ENCODE measurements at regions not wholly inside any gene's neighbourhood (a gene's known extent, or its start where the extent isn't known, plus 50 kb on each side); places are given as distances from the start of the nearest gene placed in this dataset.

DNA sequence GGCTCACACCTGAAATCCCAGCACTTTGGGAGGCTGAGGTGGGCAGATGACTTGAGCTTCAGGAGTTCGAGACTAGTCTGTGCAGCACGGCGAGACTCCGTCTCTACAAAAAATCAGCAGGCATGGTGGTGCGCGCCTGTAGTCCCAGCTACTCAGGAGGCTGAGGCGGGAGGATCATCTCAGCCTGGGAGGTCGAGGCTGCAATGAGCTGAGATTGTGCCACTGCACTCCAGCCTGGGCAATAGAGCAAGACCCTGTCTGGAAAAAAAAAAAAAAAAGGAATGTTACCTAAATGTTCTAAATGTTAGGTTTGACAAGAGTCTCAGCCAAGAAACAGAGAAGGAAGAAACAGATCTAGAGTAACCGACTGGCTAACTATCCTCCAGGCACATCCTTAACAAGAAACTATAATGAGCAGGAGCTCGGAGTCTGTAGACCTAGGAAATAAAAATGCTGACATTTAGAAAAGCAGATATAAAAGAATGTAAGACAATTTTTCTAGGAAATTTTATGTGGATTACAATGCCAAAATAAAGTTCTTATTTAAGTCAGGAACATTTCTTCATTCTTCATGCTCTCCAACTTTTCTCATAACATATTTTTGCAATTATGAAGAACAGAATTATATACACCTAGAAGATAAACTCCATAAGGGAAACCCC, 166.6 kb upstream of the TBCA start:
- Histone ChIP-seq H3K4me3 (ENCODE audit: control insufficient read depth in 2 of 3, extremely low read depth in 1 of 3, insufficient read depth in 2 of 3, low read depth in 1 of 3, low read length in 3 of 3) (no peak overlapping the region), H3K27ac (ENCODE audit: control insufficient read depth, insufficient read depth, low read length) (no peak overlapping the region), H3K9me3 (ENCODE audit: control insufficient read depth, low read depth, low read length) (no peaks in the 10 kb centered on the region), H3K79me2 (ENCODE audit: control insufficient read depth, insufficient read depth, low read length) (no peaks in the 10 kb centered on the region), H3K9me1 (ENCODE audit: control insufficient read depth, extremely low read depth, insufficient read depth, low read length) (no peaks in the 10 kb centered on the region), H3K9ac (ENCODE audit: control insufficient read depth, extremely low read depth, insufficient read depth, low read length) (no peak overlapping the region), H2AFZ (ENCODE audit: control insufficient read depth, low read length) (no peak overlapping the region), H3K36me3 (ENCODE audit: control insufficient read depth in 2 of 2, extremely low read depth in 1 of 2, insufficient read depth in 2 of 2, low read length in 2 of 2) (no peaks in the 10 kb centered on the region), H4K20me1 (ENCODE audit: control insufficient read depth, extremely low read depth, insufficient read depth, low read length) (no peaks in the 10 kb centered on the region), H3K4me2 (ENCODE audit: control insufficient read depth, extremely low read depth, insufficient read depth, low read depth, low read length) (no peak overlapping the region), H3K4me1 (ENCODE audit: control insufficient read depth, extremely low read depth, insufficient read depth, low read length) (no peaks in the 10 kb centered on the region), H3K27me3 (ENCODE audit: control insufficient read depth, extremely low read depth, insufficient read depth, low read length) (peaks cover 32% of the 10 kb centered on the region)
- FAIRE-seq (no peak), DNase-seq (ENCODE audit: low read depth, low spot score) (no peak)
- TF ChIP-seq CTCF (optimal IDR thresholded peaks at IDR 0.05 in 1 of 3, IDR thresholded peaks at IDR 0.05 in 1 of 3, conservative IDR thresholded peaks at IDR 0.05 in 1 of 3; ENCODE audit: extremely low read depth in 1 of 3, insufficient read depth in 2 of 3, low read length in 3 of 3) (no peak), EZH2 (IDR thresholded peaks at IDR 0.05; ENCODE audit: low read length) (no peak)
- dilution Hi-C loops (cut with MboI; ENCODE audit: extremely low pct_ligation_motif_present, low sequenced_read_pairs) = no loop called here

GRCh38 chr5:77937015-77937908, 161.1 kb upstream of the TBCA start:
- DNase-seq (ENCODE audit: low read depth, low spot score) (no peak), FAIRE-seq (no peak)
- no peak for TF ChIP-seq EZH2 (IDR thresholded peaks at IDR 0.05; ENCODE audit: low read length)
- no peak for TF ChIP-seq CTCF (optimal IDR thresholded peaks at IDR 0.05 in 1 of 3, IDR thresholded peaks at IDR 0.05 in 1 of 3, conservative IDR thresholded peaks at IDR 0.05 in 1 of 3; ENCODE audit: extremely low read depth in 1 of 3, insufficient read depth in 2 of 3, low read length in 3 of 3)
- no peaks in the 10 kb centered on the region for H3K9me1 ChIP-seq (ENCODE audit: control insufficient read depth, extremely low read depth, insufficient read depth, low read length)
- no peaks in the 10 kb centered on the region for H3K9me3 ChIP-seq (ENCODE audit: control insufficient read depth, low read depth, low read length)
- no peak overlapping the region for H2AFZ ChIP-seq (ENCODE audit: control insufficient read depth, low read length)
- H3K27ac ChIP-seq (ENCODE audit: control insufficient read depth, insufficient read depth, low read length) = no peak overlapping the region
- H3K4me1 ChIP-seq (ENCODE audit: control insufficient read depth, extremely low read depth, insufficient read depth, low read length) = no peaks in the 10 kb centered on the region
- H3K27me3 ChIP-seq (ENCODE audit: control insufficient read depth, extremely low read depth, insufficient read depth, low read length) = peaks cover 23% of the 10 kb centered on the region
- dilution Hi-C loops (cut with MboI; ENCODE audit: extremely low pct_ligation_motif_present, low sequenced_read_pairs) = no loop called here
- H3K4me2 ChIP-seq (ENCODE audit: control insufficient read depth, extremely low read depth, insufficient read depth, low read depth, low read length) = no peak overlapping the region
- no peak overlapping the region for H3K9ac ChIP-seq (ENCODE audit: control insufficient read depth, extremely low read depth, insufficient read depth, low read length)
- no peaks in the 10 kb centered on the region for H3K36me3 ChIP-seq (ENCODE audit: control insufficient read depth in 2 of 2, extremely low read depth in 1 of 2, insufficient read depth in 2 of 2, low read length in 2 of 2)
- no peaks in the 10 kb centered on the region for H3K79me2 ChIP-seq (ENCODE audit: control insufficient read depth, insufficient read depth, low read length)
- H3K4me3 ChIP-seq (ENCODE audit: control insufficient read depth in 2 of 3, extremely low read depth in 1 of 3, insufficient read depth in 2 of 3, low read depth in 1 of 3, low read length in 3 of 3) = no peak overlapping the region
- no peaks in the 10 kb centered on the region for H4K20me1 ChIP-seq (ENCODE audit: control insufficient read depth, extremely low read depth, insufficient read depth, low read length)

All from keratinocyte (primary cell).